GM12864 (cell line): ENCODE measurements at regions not wholly inside any gene's neighbourhood (a gene's known extent, or its start where the extent isn't known, plus 50 kb on each side); places are given as distances from the start of the nearest gene placed in this dataset.

ENCODE experiments used
- DNase-seq: peaks from one replicate; pipeline ENCODE4 v3.0.0-alpha.2; 2011; ENCODE audit warnings: low read depth
- H3K4me3 ChIP-seq: 2 replicates; pipeline ENCODE4 v1.5.1; 2011; ENCODE audit warnings: mild to moderate bottlenecking, low read depth, low read length, control low read depth
- CTCF ChIP-seq: IDR thresholded peaks from 2 replicates; pipeline ENCODE4 v1.5.1; 2011; ENCODE audit warnings: low read depth, mild to moderate bottlenecking, moderate library complexity, low read length, control low read depth, inconsistent platforms; ENCODE audit errors: missing control alignments

- TF ChIP-seq CTCF, result no peak
These were observed 700.6 kb downstream of the HACE1 start for GRCh38 chr6:104159045-104159618.

GRCh38 chr6:104143757-104144156 lies 716.0 kb downstream of the HACE1 start:
- no peak for TF ChIP-seq CTCF
- H3K4me3 ChIP-seq, result no peak overlapping the region
- no peak for DNase-seq

More at GRCh38 chr6:104159045-104159618, 700.6 kb downstream of the HACE1 start:
- H3K4me3 ChIP-seq, result no peak overlapping the region
- no peak for DNase-seq

GRCh38 chr6:104134876-104135275 lies 724.8 kb downstream of the HACE1 start:
- no peak overlapping the region for H3K4me3 ChIP-seq
- no peak for TF ChIP-seq CTCF
- no peak for DNase-seq

- TF ChIP-seq CTCF, result no peak
These were observed 729.4 kb downstream of the HACE1 start for GRCh38 chr6:104130343-104130742.

GRCh38 chr6:104126315-104127005 lies 733.3 kb downstream of the HACE1 start:
- no peak for TF ChIP-seq CTCF
- H3K4me3 ChIP-seq, result no peak overlapping the region
- DNase-seq, result no peak

More at GRCh38 chr6:104130343-104130742, 729.4 kb downstream of the HACE1 start:
- no peak for DNase-seq
- H3K4me3 ChIP-seq, result no peak overlapping the region

DNA sequence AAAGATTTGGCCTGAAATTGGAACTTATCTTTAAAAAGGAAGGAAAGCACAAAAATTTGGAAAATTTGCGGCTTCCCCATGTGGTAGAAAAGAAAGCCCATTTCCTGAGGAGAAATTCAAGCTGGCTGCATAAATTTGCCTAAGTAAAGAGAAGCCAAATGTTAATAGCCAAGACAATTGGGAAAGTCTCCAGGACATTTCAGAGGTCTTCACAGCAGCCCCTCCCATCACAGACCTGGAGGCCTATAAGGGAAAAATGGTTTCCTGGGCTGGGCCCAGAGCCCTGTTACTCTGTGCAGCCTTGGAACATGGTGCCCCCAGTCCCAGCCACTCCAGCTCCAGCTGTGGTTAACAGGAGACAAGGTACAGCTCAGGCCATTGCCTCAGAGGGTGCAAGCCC lies 736.5 kb downstream of the HACE1 start:
- TF ChIP-seq CTCF, result no peak
- H3K4me3 ChIP-seq, result no peak overlapping the region
- DNase-seq, result no peak

DNA sequence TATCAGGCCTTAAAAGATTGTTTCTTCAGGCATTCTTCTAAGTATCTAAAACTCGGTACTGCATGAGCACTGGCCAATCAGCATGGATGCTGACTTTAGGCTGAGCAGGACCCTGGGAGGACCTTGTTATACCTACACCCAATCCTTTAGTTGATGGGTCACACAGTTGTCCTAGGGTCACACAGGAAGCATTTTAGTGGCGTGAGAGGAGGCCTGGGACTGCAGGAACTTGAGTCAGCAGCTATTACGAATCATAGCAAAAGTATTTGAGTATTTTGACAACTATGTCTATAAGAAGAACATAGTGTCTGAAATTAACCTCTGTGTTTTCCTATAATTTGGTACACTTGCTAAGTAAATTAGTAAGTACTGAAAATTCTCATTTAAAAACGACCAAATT lies 741.4 kb downstream of the HACE1 start:
- TF ChIP-seq CTCF, result no peak
- no peak for DNase-seq
- no peak overlapping the region for H3K4me3 ChIP-seq
